ENCODE measurements at regions not wholly inside any gene's neighbourhood (a gene's known extent, or its start where the extent isn't known, plus 50 kb on each side); places are given as distances from the start of the nearest gene placed in this dataset.

DNA sequence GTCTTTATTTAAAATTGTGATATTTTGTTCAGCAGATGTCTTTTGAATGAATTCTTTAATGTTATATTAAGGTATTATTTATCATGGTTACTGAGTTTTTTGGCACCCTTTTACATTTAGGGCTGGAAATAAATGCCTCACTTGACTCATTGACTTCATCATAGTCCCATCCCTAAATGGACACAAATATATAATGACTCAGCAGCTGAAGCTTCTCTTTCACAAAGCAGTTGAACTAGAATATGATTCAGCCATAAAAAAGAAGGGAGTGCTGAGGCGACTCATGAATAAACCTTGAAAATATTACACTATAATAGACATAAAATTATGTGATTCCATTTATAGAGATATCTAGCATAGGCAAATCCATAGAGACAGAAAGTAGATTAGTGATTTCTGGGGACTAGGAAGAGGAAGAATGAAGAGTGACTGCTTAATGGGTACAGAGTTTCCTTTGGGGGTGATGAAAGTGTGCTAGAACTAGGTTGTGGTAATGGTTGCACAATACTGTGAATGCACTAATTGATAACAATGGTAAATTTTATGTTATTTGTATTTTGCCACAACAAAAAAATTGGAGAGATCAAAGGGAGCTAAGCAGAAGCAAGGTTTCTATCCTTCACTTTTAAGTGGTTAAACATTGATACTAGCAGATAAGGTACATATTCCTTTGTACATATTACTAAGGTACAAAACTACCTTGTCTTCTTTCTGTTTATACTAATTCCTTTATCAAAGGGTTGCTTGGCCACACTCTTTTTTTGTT lies 449.6 kb downstream of the NTRK2 start:
- Histone ChIP-seq H2AFZ (replicated peaks; ENCODE audit: low read length, poor library complexity) (no peak overlapping the region), H3K4me3 (ENCODE audit: insufficient read depth, low read depth, low read length) (no peak overlapping the region), H3K9me1 (ENCODE audit: insufficient read depth, low read length) (no peaks in the 10 kb centered on the region), H2BK15ac (ENCODE audit: low read depth, low read length) (no peak overlapping the region), H3K14ac (replicated peaks; ENCODE audit: low read depth, low read length) (no peak overlapping the region), H2AK9ac (replicated peaks; ENCODE audit: low read depth, low read length, poor library complexity) (no peak overlapping the region), H3K9me3 (ENCODE audit: control insufficient read depth, insufficient read depth, low read length) (peaks cover 3% of the 10 kb centered on the region; the same call in 1 of the 2 replicates), H3K4ac (ENCODE audit: low read depth, low read length) (no peak overlapping the region), H3K56ac (ENCODE audit: extremely low read depth, insufficient read depth, low read length) (no peak overlapping the region), H2AK5ac (ENCODE audit: low read depth, low read length) (no peak overlapping the region), H3K18ac (ENCODE audit: low read depth, low read length) (no peak overlapping the region), H2BK5ac (ENCODE audit: low read depth, low read length, poor library complexity, severe bottlenecking) (no peak overlapping the region), H3K79me1 (ENCODE audit: low read depth in 1 of 2, low read length in 2 of 2) (no peaks in the 10 kb centered on the region), H3K27me3 (ENCODE audit: control insufficient read depth, insufficient read depth, low read length) (no peaks in the 10 kb centered on the region), H3K4me1 (ENCODE audit: control insufficient read depth, insufficient read depth, low read length) (no peaks in the 10 kb centered on the region), H2BK120ac (ENCODE audit: low read depth, low read length) (no peak overlapping the region), H4K8ac (ENCODE audit: low read depth in 2 of 2, low read length in 2 of 2) (no peak overlapping the region), H3K23ac (ENCODE audit: low read depth, low read length) (no peak overlapping the region), H3K4me2 (ENCODE audit: low read depth, low read length) (no peak overlapping the region), H4K20me1 (ENCODE audit: insufficient read depth, low read length) (no peaks in the 10 kb centered on the region), H4K91ac (ENCODE audit: insufficient read depth, low read depth, low read length) (no peak overlapping the region), H4K5ac (ENCODE audit: low read depth, low read length) (no peak overlapping the region), H3K9ac (ENCODE audit: low read depth, low read length) (no peak overlapping the region), H3K36me3 (ENCODE audit: control insufficient read depth, insufficient read depth, low read length) (no peaks in the 10 kb centered on the region), H2BK20ac (ENCODE audit: low read depth, low read length) (no peak overlapping the region), H3K27ac (ENCODE audit: insufficient read depth, low read length) (no peak overlapping the region)
- DNase-seq (no peak), ATAC-seq (ENCODE audit: low read depth) (no peak)
- ChIA-PET POLR2A (ENCODE audit: unreplicated experiment) (no interaction called here), CTCF (no interaction called here)
- TF ChIP-seq MAZ (IDR thresholded peaks at IDR 0.05; ENCODE audit: borderline replicate concordance, low read depth, low read length): no peak
- no peak for TF ChIP-seq CTCF (conservative IDR thresholded peaks at IDR 0.05; ENCODE audit: low read depth, low read length)
- TF ChIP-seq BHLHE40 (IDR thresholded peaks at IDR 0.05; ENCODE audit: low read depth, low read length): no peak
- TF ChIP-seq CEBPB (IDR thresholded peaks at IDR 0.05; ENCODE audit: low read depth, low read length): no peak
- no peak for TF ChIP-seq RCOR1 (IDR thresholded peaks at IDR 0.05; ENCODE audit: insufficient replicate concordance, low read length)
- TF ChIP-seq FOS (IDR thresholded peaks at IDR 0.05; ENCODE audit: low read depth, low read length): no peak
- no peak for TF ChIP-seq ELK1 (IDR thresholded peaks at IDR 0.05; ENCODE audit: borderline replicate concordance, low read depth, low read length)
- TF ChIP-seq POLR2A (IDR thresholded peaks at IDR 0.05; ENCODE audit: low read depth, low read length): no peak
- no peak for TF ChIP-seq SMC3 (IDR thresholded peaks at IDR 0.05; ENCODE audit: low read depth, low read length)
- TF ChIP-seq, protein P1, sequence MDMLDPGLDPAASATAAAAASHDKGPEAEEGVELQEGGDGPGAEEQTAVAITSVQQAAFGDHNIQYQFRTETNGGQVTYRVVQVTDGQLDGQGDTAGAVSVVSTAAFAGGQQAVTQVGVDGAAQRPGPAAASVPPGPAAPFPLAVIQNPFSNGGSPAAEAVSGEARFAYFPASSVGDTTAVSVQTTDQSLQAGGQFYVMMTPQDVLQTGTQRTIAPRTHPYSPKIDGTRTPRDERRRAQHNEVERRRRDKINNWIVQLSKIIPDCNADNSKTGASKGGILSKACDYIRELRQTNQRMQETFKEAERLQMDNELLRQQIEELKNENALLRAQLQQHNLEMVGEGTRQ (IDR thresholded peaks at IDR 0.05; ENCODE audit: low read depth, low read length): no peak
- TF ChIP-seq NFE2L2 (IDR thresholded peaks at IDR 0.05; ENCODE audit: low read depth, low read length): no peak
- no peak for TF ChIP-seq RAD21 (IDR thresholded peaks at IDR 0.05; ENCODE audit: low read length)
- no peak for TF ChIP-seq CHD1 (IDR thresholded peaks at IDR 0.05; ENCODE audit: low read depth, low read length)
- no peak for TF ChIP-seq RFX5 (IDR thresholded peaks at IDR 0.05; ENCODE audit: low read depth, low read length)
- no peak for TF ChIP-seq MXI1 (IDR thresholded peaks at IDR 0.05; ENCODE audit: borderline replicate concordance, low read depth, low read length)
- no peak for TF ChIP-seq MAFK (IDR thresholded peaks at IDR 0.05; ENCODE audit: low read depth, low read length)
- dilution Hi-C loops (cut with HindIII; ENCODE audit: low sequenced_read_pairs, unreplicated experiment): no loop called here
- BruUV-seq (replicated peaks): no TSS peak
- intact Hi-C loops (cut with micrococcal nuclease): no loop called here
- no CpG with 5 or more reads among the region's 1 CpG for WGBS, 2 experiments (ENCODE audit: extremely low coverage in 2 of 2, insufficient read length in 1 of 2)
- in situ Hi-C loops (cut with MboI; ENCODE audit: low sequenced_read_pairs): no loop called here
